ENCODE measurements at regions not wholly inside any gene's neighbourhood (a gene's known extent, or its start where the extent isn't known, plus 50 kb on each side); places are given as distances from the start of the nearest gene placed in this dataset.

GRCh38 chr7:20021066-20021465 is 196.1 kb downstream of the MACC1 start:
- DNase-seq: no peak

GRCh38 chr7:20019757-20020432 is 197.3 kb downstream of the MACC1 start:
- DNase-seq: no peak

- no peak for DNase-seq
These were observed 200.5 kb downstream of the MACC1 start for GRCh38 chr7:20016669-20017068.

DNA sequence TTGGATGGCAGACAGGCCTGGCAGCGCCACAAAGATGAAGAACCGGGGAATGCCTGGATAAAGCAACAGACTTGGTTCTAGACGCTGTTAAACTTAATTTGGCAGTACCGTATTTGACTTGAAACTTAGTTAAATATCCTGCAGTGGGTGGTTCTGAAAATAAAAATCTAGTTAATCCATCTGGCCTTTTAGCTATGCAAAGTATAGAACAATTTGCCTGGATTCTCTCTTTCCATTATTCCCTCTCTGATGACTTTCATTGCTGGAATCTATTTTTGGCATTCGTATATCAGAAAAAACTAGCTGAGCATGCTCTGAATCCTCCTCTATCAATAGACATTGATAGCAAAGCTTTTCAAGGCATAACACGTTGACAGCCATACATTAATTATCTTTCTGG is 203.6 kb downstream of the MACC1 start:
- no peak for DNase-seq

GRCh38 chr7:20012100-20012499 is 205.1 kb downstream of the MACC1 start:
- no peak for DNase-seq

DNA sequence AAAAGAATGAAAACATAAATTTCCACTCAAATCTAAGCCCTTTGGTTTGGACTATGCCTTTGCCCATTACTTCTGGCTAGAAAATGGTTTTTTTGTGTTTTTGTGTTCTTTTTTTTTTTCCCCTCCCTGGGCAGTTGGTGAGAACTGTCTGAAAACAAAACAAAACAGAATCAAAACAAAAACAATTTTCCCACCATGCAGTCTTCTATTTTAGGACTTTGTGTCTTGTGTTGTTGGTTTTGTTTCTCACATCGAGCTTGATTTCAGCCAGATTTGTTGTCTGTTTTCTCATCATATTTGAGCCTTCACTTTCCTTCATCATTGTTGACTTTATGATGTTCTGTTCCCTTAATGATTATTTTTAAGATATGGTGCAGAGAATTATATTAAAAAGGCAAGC is 206.3 kb downstream of the MACC1 start:
- DNase-seq: no peak

DNA sequence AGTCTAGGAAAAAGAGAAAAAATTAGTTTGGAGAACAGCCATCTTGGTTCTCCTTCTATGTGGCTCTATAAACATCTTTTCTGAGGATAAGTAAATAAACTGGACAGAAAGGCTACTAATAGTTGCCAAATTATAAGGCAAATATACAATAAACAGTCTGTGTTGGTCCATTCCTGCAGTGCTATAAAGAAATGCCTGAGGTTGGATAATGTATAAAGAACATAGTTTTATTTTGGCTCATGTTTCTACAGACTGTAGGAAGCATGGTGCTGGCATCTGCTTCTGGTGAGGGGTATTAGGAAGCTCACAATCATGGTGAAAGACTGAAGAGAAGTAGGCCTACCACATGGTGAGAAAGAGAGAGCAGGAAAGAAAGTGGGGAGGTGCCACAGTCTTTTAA is 209.7 kb downstream of the MACC1 start:
- no peak for DNase-seq

GRCh38 chr7:20005081-20005480 is 212.1 kb downstream of the MACC1 start:
- DNase-seq: no peak

- DNase-seq: no peak
These were observed 217.5 kb downstream of the MACC1 start for GRCh38 chr7:19999681-20000080.

DNA sequence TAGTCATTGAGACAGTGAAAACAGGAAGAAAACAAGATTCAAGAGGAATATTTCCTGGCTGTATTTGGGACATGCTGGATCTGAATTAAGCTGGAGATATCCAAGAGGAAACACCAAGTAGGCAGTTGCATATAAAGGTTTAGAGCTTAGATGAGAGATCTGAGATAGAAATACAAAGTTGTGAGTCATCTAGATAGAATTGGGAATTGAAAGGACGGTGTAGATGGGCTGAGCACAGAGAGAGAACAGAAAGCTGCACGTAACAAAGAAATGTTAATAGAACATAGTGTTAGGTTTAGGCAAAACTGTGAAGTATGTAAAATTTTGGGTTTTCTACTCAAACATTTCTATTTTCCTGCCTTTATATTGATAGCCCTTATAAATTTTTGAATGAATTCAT is 218.5 kb upstream of the TMEM196 start:
- no peak for DNase-seq

GRCh38 chr7:19989906-19990305 is 216.5 kb upstream of the TMEM196 start:
- no peak for DNase-seq

DNA sequence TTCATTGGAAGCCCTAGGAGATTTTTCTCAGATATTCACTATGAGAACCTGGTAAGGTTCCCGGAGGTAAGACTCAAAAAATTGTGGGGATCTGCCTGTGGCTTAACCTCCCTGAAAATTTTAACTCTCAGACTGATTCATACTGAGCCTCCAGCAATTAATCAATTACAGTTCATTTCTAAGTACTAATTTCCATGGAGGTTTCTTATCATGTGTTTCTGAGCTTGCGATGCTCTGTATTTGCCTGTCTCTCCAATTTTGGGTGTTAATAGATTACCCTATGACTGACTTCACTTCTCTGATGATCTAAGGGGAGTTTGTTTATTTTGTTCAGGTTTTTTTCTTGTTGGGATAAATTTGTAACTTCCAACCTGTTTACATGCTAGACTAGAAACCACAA is 215.4 kb upstream of the TMEM196 start:
- no peak for DNase-seq

- no peak for DNase-seq
These were observed 210.8 kb upstream of the TMEM196 start for GRCh38 chr7:19984231-19984632.

DNA sequence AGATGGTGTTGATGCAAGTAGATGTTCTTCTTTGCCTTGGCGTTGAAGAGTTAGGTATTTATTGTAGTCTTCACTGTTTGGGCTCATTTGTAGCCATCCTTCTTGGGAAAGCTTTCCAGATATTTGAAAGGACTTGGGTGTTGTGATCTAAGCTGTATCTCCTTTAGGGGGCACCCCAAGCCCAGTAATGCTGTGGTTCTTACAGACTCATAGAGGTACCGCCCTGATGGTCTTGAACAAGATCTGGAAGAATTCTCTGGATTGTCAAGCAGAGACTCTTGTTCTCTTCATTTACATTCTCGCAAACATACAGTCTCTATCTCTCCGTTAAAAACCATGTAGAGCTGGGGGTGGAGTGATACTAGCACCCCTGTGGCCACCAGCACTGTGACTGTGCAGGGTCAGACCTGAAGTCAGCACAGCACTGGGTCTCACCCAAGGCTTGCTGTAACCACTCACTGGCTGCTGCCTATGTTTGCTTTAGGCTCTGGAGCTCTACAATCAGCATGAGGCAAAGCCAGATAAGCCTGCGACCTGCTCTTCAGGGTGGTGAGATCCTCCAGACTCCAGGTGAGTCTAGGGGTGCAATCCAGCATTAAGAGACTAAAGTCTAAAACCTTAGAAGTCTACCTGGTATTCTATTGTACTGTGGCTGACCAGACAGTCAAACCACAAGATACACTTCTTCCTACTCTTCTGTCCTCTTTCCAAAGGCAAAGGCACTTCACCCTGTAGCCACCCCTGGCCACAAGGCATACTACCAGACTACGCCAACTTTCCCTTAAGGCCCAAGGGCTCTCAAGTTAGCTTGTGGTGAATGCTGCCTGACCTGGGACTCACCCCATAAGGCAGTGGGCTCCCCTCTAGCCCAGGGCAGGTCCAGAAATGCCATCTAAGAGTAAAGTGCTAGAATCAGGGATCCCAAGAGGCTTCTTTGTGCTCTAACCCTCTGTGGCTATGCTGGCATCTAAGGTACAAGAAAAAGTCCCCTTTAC is 209.7 kb upstream of the TMEM196 start:
- no peak for DNase-seq

- no peak for DNase-seq
These were observed 200.2 kb upstream of the TMEM196 start for GRCh38 chr7:19973581-19973980.

DNA sequence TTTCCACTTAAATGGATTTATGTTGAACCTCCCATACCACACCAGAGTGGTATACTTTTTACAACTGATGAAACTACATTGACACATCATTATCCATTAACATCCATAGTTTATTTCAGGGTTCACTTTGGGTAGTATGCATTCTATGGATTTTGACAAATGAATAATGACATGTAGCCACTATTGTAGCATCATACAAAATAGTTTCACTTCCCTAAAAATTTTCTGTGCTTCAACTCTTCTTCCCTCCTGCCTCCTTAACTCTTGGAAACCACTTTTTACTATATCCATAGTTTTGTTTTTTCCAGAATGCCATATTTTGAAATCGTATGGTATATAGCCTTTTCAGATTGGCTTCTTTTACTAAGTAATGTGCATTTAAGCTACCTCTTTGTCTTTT is 199.5 kb upstream of the TMEM196 start:
- no peak for DNase-seq

DNA sequence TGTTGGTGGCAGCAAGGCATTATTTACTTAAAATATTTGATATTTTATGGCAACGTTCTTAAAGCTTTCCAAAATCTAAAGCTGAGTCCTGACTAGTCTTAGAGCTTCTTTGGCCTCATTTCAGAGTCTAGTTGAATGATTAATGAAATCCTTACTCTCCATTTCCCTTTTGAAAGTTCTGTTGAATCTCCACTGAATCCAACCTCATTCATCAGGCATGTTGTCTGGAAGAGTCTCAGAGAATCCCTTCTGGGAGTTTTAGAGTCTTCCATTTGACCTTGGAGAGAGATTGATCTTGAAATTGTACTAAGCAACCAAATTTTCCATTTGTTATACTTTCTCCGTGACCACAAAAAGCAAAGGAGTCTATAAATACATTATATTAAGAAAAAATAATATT is 198.5 kb upstream of the TMEM196 start:
- DNase-seq: no peak

DNA sequence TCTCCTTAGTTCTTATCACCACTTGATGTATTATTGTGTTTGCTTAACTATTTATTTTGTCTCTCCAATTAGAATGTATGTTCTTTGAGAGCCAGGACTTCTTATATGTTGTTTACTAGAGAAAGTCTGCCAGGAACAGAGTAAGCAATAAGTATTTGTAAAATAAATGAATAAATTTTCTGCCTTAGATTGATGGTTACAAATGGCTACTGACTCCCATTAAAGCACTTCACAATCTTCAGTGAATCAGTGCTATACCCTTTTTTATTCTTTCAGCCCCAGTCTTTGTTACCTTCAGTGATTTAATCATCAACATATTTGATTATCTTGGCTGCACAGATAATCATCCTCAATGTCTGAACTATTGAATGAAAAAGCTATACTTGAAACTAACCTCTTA is 197.1 kb upstream of the TMEM196 start:
- no peak for DNase-seq

- no peak for DNase-seq
These were observed 196.6 kb upstream of the TMEM196 start for GRCh38 chr7:19969859-19970493.

- no peak for DNase-seq
These were observed 190.8 kb upstream of the TMEM196 start for GRCh38 chr7:19964246-19964645.

DNA sequence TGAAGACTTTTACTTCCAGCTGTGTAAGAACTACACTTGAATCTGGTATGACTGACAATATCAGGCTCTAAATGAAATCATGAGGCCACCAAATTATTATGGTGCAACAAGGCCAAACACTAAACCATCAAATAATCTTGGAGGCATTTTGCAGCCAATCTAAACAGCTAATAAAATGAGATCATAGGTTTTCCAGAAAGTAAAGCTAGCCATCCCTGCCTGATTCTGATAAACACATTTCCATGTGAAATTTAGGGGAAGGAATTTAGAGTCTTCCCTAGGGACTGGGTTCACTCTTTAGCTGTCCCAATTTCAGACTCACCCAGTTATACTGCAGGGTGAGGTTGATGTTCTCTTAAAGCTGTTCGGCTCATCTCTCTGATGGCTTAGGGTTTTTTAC is 190.3 kb upstream of the TMEM196 start:
- no peak for DNase-seq

GRCh38 chr7:19958309-19958896 is 185.0 kb upstream of the TMEM196 start:
- no peak for DNase-seq

- DNase-seq: no peak
These were observed 184.2 kb upstream of the TMEM196 start for GRCh38 chr7:19957664-19958063.
